ENCODE measurements at regions not wholly inside any gene's neighbourhood (a gene's known extent, or its start where the extent isn't known, plus 50 kb on each side); places are given as distances from the start of the nearest gene placed in this dataset.

DNA sequence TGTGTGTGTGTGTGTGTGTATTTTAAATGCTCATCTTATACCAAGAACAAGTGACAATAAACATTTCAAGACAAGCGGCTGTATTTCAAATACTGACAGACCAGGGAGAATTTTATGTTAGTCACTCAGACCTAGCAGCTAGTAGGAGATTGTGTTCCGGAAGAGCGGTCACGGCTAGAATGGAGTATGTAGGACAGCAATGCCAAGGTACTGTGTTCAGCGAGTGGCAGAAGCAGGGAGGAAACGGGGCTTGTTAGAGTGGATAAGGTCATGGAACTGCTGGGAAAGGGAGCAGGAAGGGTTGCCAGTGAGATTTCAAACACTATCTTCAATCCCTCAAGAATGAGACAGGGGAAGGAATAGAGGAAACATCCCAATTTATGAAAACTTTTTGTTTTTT is 260.5 kb upstream of the PITRM1 start:
- no peak overlapping the region for H2AK5ac ChIP-seq (ENCODE audit: low read length)
- H2BK120ac ChIP-seq (ENCODE audit: low read depth, low read length), result no peak overlapping the region
- no peak overlapping the region for H3K4me2 ChIP-seq (ENCODE audit: low read length)
- H2BK5ac ChIP-seq (ENCODE audit: low read length), result no peak overlapping the region
- H3K4me3 ChIP-seq (ENCODE audit: low read length), result no peak overlapping the region
- H3K36me3 ChIP-seq (ENCODE audit: control insufficient read depth, insufficient read depth, low read length), result no peaks in the 10 kb centered on the region
- no peak overlapping the region for H3K4ac ChIP-seq (ENCODE audit: low read depth, low read length)
- no peak overlapping the region for H3K9ac ChIP-seq (ENCODE audit: low read length)
- no peak overlapping the region for H3K18ac ChIP-seq (ENCODE audit: low read length)
- H3K79me2 ChIP-seq (ENCODE audit: control insufficient read depth, insufficient read depth, low read length), result no peaks in the 10 kb centered on the region
- no peak overlapping the region for H3K27ac ChIP-seq (ENCODE audit: low read depth, low read length)
- H3K79me1 ChIP-seq (ENCODE audit: low read length), result no peaks in the 10 kb centered on the region
- H2BK15ac ChIP-seq (replicated peaks; ENCODE audit: low read depth), result no peak overlapping the region
- H3K27me3 ChIP-seq (ENCODE audit: insufficient read depth, low read length, poor library complexity), result no peaks in the 10 kb centered on the region
- H3K23ac ChIP-seq (ENCODE audit: low read length), result no peak overlapping the region
- H3K56ac ChIP-seq (ENCODE audit: low read length), result no peak overlapping the region
- no peaks in the 10 kb centered on the region for H3K4me1 ChIP-seq (ENCODE audit: control insufficient read depth, low read depth, low read length)
- H4K8ac ChIP-seq (ENCODE audit: low read depth, low read length), result no peak overlapping the region
- H4K5ac ChIP-seq (ENCODE audit: low read length), result no peak overlapping the region
- WGBS (ENCODE audit: extremely low coverage, insufficient coverage, low lambda C conversion rate), result no CpG with 5 or more reads among the region's 6 CpGs
- no peak for DNase-seq

DNA sequence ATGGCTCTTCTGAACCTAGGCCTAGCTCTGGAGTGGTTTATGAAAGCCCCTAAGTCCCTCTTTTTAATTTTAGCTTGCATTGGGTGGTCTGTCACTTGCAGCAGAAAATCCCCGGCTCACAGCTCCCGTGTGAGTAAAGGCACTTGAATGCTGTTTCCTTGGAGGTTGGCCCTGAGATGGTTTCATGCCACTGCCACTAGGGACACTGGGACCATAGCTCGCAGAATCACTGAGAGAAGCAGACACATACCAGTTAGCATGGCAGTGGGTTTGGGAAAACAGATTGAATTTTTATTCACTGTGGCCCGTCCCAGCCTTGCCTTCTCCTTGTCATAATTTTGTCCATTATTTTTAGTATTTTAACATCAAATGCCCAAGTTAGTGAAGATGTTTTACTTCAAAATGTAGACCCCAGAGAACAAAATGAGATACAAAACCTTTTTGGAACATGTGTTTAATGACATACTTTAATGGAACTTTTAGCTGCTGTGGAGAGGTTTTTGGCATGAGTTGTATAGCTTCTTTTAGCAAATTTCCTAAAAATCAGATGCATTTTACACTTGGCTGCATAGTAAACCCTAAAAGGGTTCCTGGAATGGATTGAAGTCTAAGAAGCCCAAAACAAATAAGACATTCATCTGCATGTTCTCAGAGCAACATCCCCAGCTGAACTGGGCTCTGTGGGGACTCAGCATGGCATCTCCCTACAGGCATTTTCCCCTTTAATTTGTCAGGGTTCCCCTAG is 259.7 kb upstream of the PITRM1 start:
- no peak overlapping the region for H4K8ac ChIP-seq (ENCODE audit: low read depth, low read length)
- H3K79me2 ChIP-seq (ENCODE audit: control insufficient read depth, insufficient read depth, low read length), result no peaks in the 10 kb centered on the region
- no peaks in the 10 kb centered on the region for H3K36me3 ChIP-seq (ENCODE audit: control insufficient read depth, insufficient read depth, low read length)
- no peak overlapping the region for H3K4me3 ChIP-seq (ENCODE audit: low read length)
- H2BK120ac ChIP-seq (ENCODE audit: low read depth, low read length), result no peak overlapping the region
- H3K56ac ChIP-seq (ENCODE audit: low read length), result no peak overlapping the region
- no peak overlapping the region for H3K9ac ChIP-seq (ENCODE audit: low read length)
- no peak overlapping the region for H2BK5ac ChIP-seq (ENCODE audit: low read length)
- no peaks in the 10 kb centered on the region for H3K79me1 ChIP-seq (ENCODE audit: low read length)
- H2AK5ac ChIP-seq (ENCODE audit: low read length), result no peak overlapping the region
- H4K5ac ChIP-seq (ENCODE audit: low read length), result no peak overlapping the region
- no peak overlapping the region for H2BK15ac ChIP-seq (replicated peaks; ENCODE audit: low read depth)
- no peak overlapping the region for H3K23ac ChIP-seq (ENCODE audit: low read length)
- no peak overlapping the region for H3K4ac ChIP-seq (ENCODE audit: low read depth, low read length)
- H3K4me1 ChIP-seq (ENCODE audit: control insufficient read depth, low read depth, low read length), result no peaks in the 10 kb centered on the region
- H3K18ac ChIP-seq (ENCODE audit: low read length), result no peak overlapping the region
- no peak overlapping the region for H3K4me2 ChIP-seq (ENCODE audit: low read length)
- no peak overlapping the region for H3K27ac ChIP-seq (ENCODE audit: low read depth, low read length)
- H3K27me3 ChIP-seq (ENCODE audit: insufficient read depth, low read length, poor library complexity), result no peaks in the 10 kb centered on the region
- WGBS (ENCODE audit: extremely low coverage, insufficient coverage, low lambda C conversion rate), result no CpG with 5 or more reads among the region's 4 CpGs
- DNase-seq, result no peak

DNA sequence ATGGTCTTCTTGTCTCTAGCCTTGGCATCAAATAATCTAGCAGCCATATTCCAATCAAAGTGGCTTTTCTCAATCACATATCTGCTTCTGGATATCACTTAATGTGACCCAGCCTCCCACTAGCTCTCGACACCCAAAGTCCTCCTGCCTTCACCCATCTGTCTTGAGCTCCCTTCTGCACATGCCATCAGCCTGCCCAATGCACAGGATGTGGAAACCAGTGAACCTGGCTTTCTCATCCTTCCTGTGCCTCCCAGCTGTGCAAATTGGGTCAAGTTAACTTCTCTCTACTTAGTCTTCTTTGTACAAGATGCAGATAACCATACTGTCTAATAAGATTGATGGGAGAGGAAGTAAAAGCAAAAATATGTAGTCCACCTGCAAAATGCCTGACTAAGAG is 257.9 kb upstream of the PITRM1 start:
- Histone ChIP-seq H3K4me3 (ENCODE audit: low read length) (no peak overlapping the region), H3K79me2 (ENCODE audit: control insufficient read depth, insufficient read depth, low read length) (no peaks in the 10 kb centered on the region), H4K8ac (ENCODE audit: low read depth, low read length) (no peak overlapping the region), H3K4ac (ENCODE audit: low read depth, low read length) (no peak overlapping the region), H3K36me3 (ENCODE audit: control insufficient read depth, insufficient read depth, low read length) (no peaks in the 10 kb centered on the region), H2BK5ac (ENCODE audit: low read length) (no peak overlapping the region), H2AK5ac (ENCODE audit: low read length) (no peak overlapping the region), H3K23ac (ENCODE audit: low read length) (no peak overlapping the region), H2BK15ac (replicated peaks; ENCODE audit: low read depth) (no peak overlapping the region), H3K79me1 (ENCODE audit: low read length) (no peaks in the 10 kb centered on the region), H3K4me2 (ENCODE audit: low read length) (no peak overlapping the region), H3K4me1 (ENCODE audit: control insufficient read depth, low read depth, low read length) (no peaks in the 10 kb centered on the region), H3K27me3 (ENCODE audit: insufficient read depth, low read length, poor library complexity) (no peaks in the 10 kb centered on the region), H3K56ac (ENCODE audit: low read length) (no peak overlapping the region), H4K5ac (ENCODE audit: low read length) (no peak overlapping the region), H3K18ac (ENCODE audit: low read length) (no peak overlapping the region), H2BK120ac (ENCODE audit: low read depth, low read length) (no peak overlapping the region), H3K9ac (ENCODE audit: low read length) (no peak overlapping the region), H3K27ac (ENCODE audit: low read depth, low read length) (no peak overlapping the region)
- no peak for DNase-seq
- whole genome bisulfite sequencing (ENCODE audit: extremely low coverage, insufficient coverage, low lambda C conversion rate), result no CpG with 5 or more reads among the region's 1 CpG

DNA sequence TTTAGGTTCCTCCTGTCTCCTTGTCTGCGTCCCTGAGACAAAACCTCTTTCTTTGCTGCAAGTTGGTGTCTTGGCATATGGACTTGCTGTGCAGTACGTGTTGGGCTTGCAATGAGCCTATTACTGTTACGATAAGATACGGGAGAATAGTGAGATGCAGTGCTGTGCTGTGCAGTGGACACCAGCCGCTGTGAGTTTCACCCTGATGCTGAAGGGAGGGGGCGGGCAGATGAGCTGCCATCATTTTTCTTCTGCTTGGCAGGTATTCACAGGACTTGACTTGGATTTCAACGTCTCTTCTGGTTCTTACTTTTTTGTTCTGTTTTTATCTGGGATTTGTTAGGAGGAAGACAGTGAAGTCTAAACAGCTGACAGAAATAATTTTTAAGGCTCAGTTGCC is 257.1 kb upstream of the PITRM1 start:
- no peaks in the 10 kb centered on the region for H3K79me2 ChIP-seq (ENCODE audit: control insufficient read depth, insufficient read depth, low read length)
- no peaks in the 10 kb centered on the region for H3K4me1 ChIP-seq (ENCODE audit: control insufficient read depth, low read depth, low read length)
- DNase-seq, result no peak
- H3K4me2 ChIP-seq (ENCODE audit: low read length), result no peak overlapping the region
- H3K9ac ChIP-seq (ENCODE audit: low read length), result no peak overlapping the region
- no peak overlapping the region for H4K8ac ChIP-seq (ENCODE audit: low read depth, low read length)
- H3K4me3 ChIP-seq (ENCODE audit: low read length), result no peak overlapping the region
- no peak overlapping the region for H2BK120ac ChIP-seq (ENCODE audit: low read depth, low read length)
- no peak overlapping the region for H2BK15ac ChIP-seq (replicated peaks; ENCODE audit: low read depth)
- no CpG with 5 or more reads among the region's 7 CpGs for WGBS (ENCODE audit: extremely low coverage, insufficient coverage, low lambda C conversion rate)
- no peak overlapping the region for H3K27ac ChIP-seq (ENCODE audit: low read depth, low read length)
- H3K79me1 ChIP-seq (ENCODE audit: low read length), result no peaks in the 10 kb centered on the region
- H2AK5ac ChIP-seq (ENCODE audit: low read length), result no peak overlapping the region
- H3K23ac ChIP-seq (ENCODE audit: low read length), result no peak overlapping the region
- H3K36me3 ChIP-seq (ENCODE audit: control insufficient read depth, insufficient read depth, low read length), result no peaks in the 10 kb centered on the region
- H3K4ac ChIP-seq (ENCODE audit: low read depth, low read length), result no peak overlapping the region
- H3K27me3 ChIP-seq (ENCODE audit: insufficient read depth, low read length, poor library complexity), result no peaks in the 10 kb centered on the region
- no peak overlapping the region for H4K5ac ChIP-seq (ENCODE audit: low read length)
- no peak overlapping the region for H2BK5ac ChIP-seq (ENCODE audit: low read length)
- H3K18ac ChIP-seq (ENCODE audit: low read length), result no peak overlapping the region
- H3K56ac ChIP-seq (ENCODE audit: low read length), result no peak overlapping the region

DNA sequence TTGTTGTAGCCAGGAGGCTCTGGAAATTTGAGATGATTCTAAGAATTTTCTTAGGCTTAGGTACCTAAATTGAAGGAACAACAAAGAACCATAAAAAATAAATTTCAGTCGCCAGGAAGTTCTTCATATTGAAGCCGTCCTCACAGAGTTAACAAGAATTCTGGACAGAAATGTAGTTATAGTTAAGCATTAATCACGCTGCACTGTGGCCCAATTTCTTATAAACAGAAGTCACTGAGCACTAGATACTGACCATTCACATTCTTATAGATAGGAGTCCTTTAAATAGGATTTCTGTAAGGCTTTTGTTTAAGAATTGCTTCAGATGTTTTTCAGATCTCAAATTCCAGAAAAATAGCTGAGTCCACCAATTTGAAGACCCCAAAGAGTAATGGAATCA is 256.2 kb upstream of the PITRM1 start:
- H2BK120ac ChIP-seq (ENCODE audit: low read depth, low read length), result no peak overlapping the region
- H3K4me2 ChIP-seq (ENCODE audit: low read length), result no peak overlapping the region
- no peak overlapping the region for H3K4ac ChIP-seq (ENCODE audit: low read depth, low read length)
- H3K79me2 ChIP-seq (ENCODE audit: control insufficient read depth, insufficient read depth, low read length), result no peaks in the 10 kb centered on the region
- no peak overlapping the region for H3K4me3 ChIP-seq (ENCODE audit: low read length)
- H4K8ac ChIP-seq (ENCODE audit: low read depth, low read length), result no peak overlapping the region
- no peak overlapping the region for H3K27ac ChIP-seq (ENCODE audit: low read depth, low read length)
- no peaks in the 10 kb centered on the region for H3K27me3 ChIP-seq (ENCODE audit: insufficient read depth, low read length, poor library complexity)
- no peak for DNase-seq
- H3K18ac ChIP-seq (ENCODE audit: low read length), result no peak overlapping the region
- H3K23ac ChIP-seq (ENCODE audit: low read length), result no peak overlapping the region
- H3K79me1 ChIP-seq (ENCODE audit: low read length), result no peaks in the 10 kb centered on the region
- H2BK5ac ChIP-seq (ENCODE audit: low read length), result no peak overlapping the region
- H3K4me1 ChIP-seq (ENCODE audit: control insufficient read depth, low read depth, low read length), result no peaks in the 10 kb centered on the region
- H2AK5ac ChIP-seq (ENCODE audit: low read length), result no peak overlapping the region
- H3K9ac ChIP-seq (ENCODE audit: low read length), result no peak overlapping the region
- H4K5ac ChIP-seq (ENCODE audit: low read length), result no peak overlapping the region
- no peak overlapping the region for H2BK15ac ChIP-seq (replicated peaks; ENCODE audit: low read depth)
- no peak overlapping the region for H3K56ac ChIP-seq (ENCODE audit: low read length)
- H3K36me3 ChIP-seq (ENCODE audit: control insufficient read depth, insufficient read depth, low read length), result no peaks in the 10 kb centered on the region
- no CpG with 5 or more reads among the region's 3 CpGs for WGBS (ENCODE audit: extremely low coverage, insufficient coverage, low lambda C conversion rate)

DNA sequence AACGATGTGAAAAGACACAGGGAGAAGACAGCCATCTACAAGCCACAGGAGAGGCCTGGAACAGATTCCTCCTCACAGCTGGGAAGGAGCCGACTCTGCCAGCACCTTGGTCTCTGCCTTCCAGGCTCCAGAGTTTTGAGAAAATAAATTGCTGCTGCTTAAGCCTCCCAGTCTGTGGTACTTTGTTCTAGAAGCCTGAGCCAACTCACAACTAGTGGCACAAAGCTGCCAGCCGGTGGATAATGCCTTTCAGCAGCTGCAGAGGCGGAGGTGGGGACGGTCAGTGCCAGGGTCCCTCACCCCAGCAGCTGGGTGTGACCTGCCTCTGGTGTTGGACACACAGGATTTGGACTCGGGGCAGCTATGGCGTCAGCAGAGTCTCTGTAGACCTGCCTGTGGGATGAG is 255.4 kb upstream of the PITRM1 start:
- H2BK15ac ChIP-seq (replicated peaks; ENCODE audit: low read depth), result no peak overlapping the region
- H3K4me1 ChIP-seq (ENCODE audit: control insufficient read depth, low read depth, low read length), result no peaks in the 10 kb centered on the region
- H3K79me2 ChIP-seq (ENCODE audit: control insufficient read depth, insufficient read depth, low read length), result no peaks in the 10 kb centered on the region
- H2BK120ac ChIP-seq (ENCODE audit: low read depth, low read length), result no peak overlapping the region
- no peak overlapping the region for H4K5ac ChIP-seq (ENCODE audit: low read length)
- no peak overlapping the region for H3K9ac ChIP-seq (ENCODE audit: low read length)
- H3K4me3 ChIP-seq (ENCODE audit: low read length), result no peak overlapping the region
- no peak overlapping the region for H2BK5ac ChIP-seq (ENCODE audit: low read length)
- H2AK5ac ChIP-seq (ENCODE audit: low read length), result no peak overlapping the region
- no peak overlapping the region for H3K27ac ChIP-seq (ENCODE audit: low read depth, low read length)
- no CpG with 5 or more reads among the region's 7 CpGs for WGBS (ENCODE audit: extremely low coverage, insufficient coverage, low lambda C conversion rate)
- no peak overlapping the region for H3K56ac ChIP-seq (ENCODE audit: low read length)
- H3K23ac ChIP-seq (ENCODE audit: low read length), result no peak overlapping the region
- H3K4ac ChIP-seq (ENCODE audit: low read depth, low read length), result no peak overlapping the region
- no peaks in the 10 kb centered on the region for H3K27me3 ChIP-seq (ENCODE audit: insufficient read depth, low read length, poor library complexity)
- no peak overlapping the region for H4K8ac ChIP-seq (ENCODE audit: low read depth, low read length)
- H3K18ac ChIP-seq (ENCODE audit: low read length), result no peak overlapping the region
- no peak for DNase-seq
- no peak overlapping the region for H3K4me2 ChIP-seq (ENCODE audit: low read length)
- no peaks in the 10 kb centered on the region for H3K79me1 ChIP-seq (ENCODE audit: low read length)
- H3K36me3 ChIP-seq (ENCODE audit: control insufficient read depth, insufficient read depth, low read length), result no peaks in the 10 kb centered on the region

Data from mesendoderm (in vitro differentiated cells).